ENCODE measurements at regions not wholly inside any gene's neighbourhood (a gene's known extent, or its start where the extent isn't known, plus 50 kb on each side); places are given as distances from the start of the nearest gene placed in this dataset.
"Not testable (repeated sequence)": the region's sequence is repeated elsewhere in the genome, so short reads cannot be mapped to it uniquely, and the experiment has no call there.

DNA sequence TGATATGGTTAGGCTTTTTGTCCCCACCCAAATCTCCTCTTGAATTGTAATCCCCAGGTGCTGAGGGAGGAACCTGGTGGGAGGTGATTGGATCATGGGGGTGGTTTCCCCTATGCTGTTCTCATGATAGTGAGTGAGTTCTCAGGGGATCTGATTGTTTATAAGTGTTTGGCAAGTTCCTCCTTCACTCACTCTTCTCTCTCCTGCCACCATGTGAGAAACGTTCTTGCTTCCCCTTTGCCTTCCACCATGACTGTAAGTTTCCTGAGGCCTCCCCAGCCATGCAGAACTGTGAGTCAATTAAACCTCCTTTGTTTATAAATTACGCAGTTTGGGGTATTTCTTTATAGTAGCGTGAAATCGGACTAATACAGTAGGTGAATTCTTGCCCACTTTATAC is 182.5 kb downstream of the RNF144A start:
- TF ChIP-seq POLR2A (IDR thresholded peaks at IDR 0.05) = not testable (repeated sequence)
- TF ChIP-seq, protein P1, sequence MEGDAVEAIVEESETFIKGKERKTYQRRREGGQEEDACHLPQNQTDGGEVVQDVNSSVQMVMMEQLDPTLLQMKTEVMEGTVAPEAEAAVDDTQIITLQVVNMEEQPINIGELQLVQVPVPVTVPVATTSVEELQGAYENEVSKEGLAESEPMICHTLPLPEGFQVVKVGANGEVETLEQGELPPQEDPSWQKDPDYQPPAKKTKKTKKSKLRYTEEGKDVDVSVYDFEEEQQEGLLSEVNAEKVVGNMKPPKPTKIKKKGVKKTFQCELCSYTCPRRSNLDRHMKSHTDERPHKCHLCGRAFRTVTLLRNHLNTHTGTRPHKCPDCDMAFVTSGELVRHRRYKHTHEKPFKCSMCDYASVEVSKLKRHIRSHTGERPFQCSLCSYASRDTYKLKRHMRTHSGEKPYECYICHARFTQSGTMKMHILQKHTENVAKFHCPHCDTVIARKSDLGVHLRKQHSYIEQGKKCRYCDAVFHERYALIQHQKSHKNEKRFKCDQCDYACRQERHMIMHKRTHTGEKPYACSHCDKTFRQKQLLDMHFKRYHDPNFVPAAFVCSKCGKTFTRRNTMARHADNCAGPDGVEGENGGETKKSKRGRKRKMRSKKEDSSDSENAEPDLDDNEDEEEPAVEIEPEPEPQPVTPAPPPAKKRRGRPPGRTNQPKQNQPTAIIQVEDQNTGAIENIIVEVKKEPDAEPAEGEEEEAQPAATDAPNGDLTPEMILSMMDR (IDR thresholded peaks at IDR 0.05) = not testable (repeated sequence)
